ENCODE measurements at regions not wholly inside any gene's neighbourhood (a gene's known extent, or its start where the extent isn't known, plus 50 kb on each side); places are given as distances from the start of the nearest gene placed in this dataset.

- H3K9me3 ChIP-seq (ENCODE audit: insufficient read depth, low read length) = no peaks in the 10 kb centered on the region
- H3K4me1 ChIP-seq (ENCODE audit: insufficient read depth, insufficient read length) = no peaks in the 10 kb centered on the region
- no peak overlapping the region for H3K9ac ChIP-seq (ENCODE audit: insufficient read length, low read depth)
- TF ChIP-seq SUZ12 (IDR thresholded peaks at IDR 0.05; ENCODE audit: extremely low read depth, insufficient read depth, insufficient read length) = no peak
- H3K27me3 ChIP-seq (ENCODE audit: insufficient read depth, insufficient read length) = no peaks in the 10 kb centered on the region
- no peak overlapping the region for H3K4me3 ChIP-seq (ENCODE audit: insufficient read length, low read depth)
- no peaks in the 10 kb centered on the region for H3K36me3 ChIP-seq (ENCODE audit: insufficient read depth, insufficient read length, low read length)
- DNase-seq (ENCODE audit: low read depth, low spot score) = no peak
Measured at GRCh38 chr4:147299205-147299604, 181.7 kb upstream of the EDNRA start.

GRCh38 chr4:147303174-147303872 is 177.6 kb upstream of the EDNRA start:
- no peak for TF ChIP-seq ZNF274 (IDR thresholded peaks at IDR 0.05; ENCODE audit: low read depth, low read length)
- no peak for TF ChIP-seq YY1 (IDR thresholded peaks at IDR 0.05; ENCODE audit: insufficient read depth, insufficient read length)
- no peak for TF ChIP-seq SUZ12 (IDR thresholded peaks at IDR 0.05; ENCODE audit: extremely low read depth, insufficient read depth, insufficient read length)
- Histone ChIP-seq H3K4me1 (ENCODE audit: insufficient read depth, insufficient read length) (no peaks in the 10 kb centered on the region), H3K27me3 (ENCODE audit: insufficient read depth, insufficient read length) (no peaks in the 10 kb centered on the region), H3K9ac (ENCODE audit: insufficient read length, low read depth) (no peak overlapping the region), H3K9me3 (ENCODE audit: insufficient read depth, low read length) (no peaks in the 10 kb centered on the region), H3K36me3 (ENCODE audit: insufficient read depth, insufficient read length, low read length) (no peaks in the 10 kb centered on the region), H3K4me3 (ENCODE audit: insufficient read length, low read depth) (no peak overlapping the region)
- no peak for DNase-seq (ENCODE audit: low read depth, low spot score)

GRCh38 chr4:147303873-147304229 is 177.0 kb upstream of the EDNRA start:
- H3K4me1 ChIP-seq (ENCODE audit: insufficient read depth, insufficient read length) = no peaks in the 10 kb centered on the region
- no peaks in the 10 kb centered on the region for H3K9me3 ChIP-seq (ENCODE audit: insufficient read depth, low read length)
- no peaks in the 10 kb centered on the region for H3K27me3 ChIP-seq (ENCODE audit: insufficient read depth, insufficient read length)
- no peaks in the 10 kb centered on the region for H3K36me3 ChIP-seq (ENCODE audit: insufficient read depth, insufficient read length, low read length)
- no peak overlapping the region for H3K4me3 ChIP-seq (ENCODE audit: insufficient read length, low read depth)
- TF ChIP-seq ZNF274 (IDR thresholded peaks at IDR 0.05; ENCODE audit: low read depth, low read length) (no peak), YY1 (IDR thresholded peaks at IDR 0.05; ENCODE audit: insufficient read depth, insufficient read length) (no peak), SUZ12 (IDR thresholded peaks at IDR 0.05; ENCODE audit: extremely low read depth, insufficient read depth, insufficient read length) (no peak)
- H3K9ac ChIP-seq (ENCODE audit: insufficient read length, low read depth) = no peak overlapping the region
- DNase-seq (ENCODE audit: low read depth, low spot score) = no peak

GRCh38 chr4:147307896-147308674 is 172.8 kb upstream of the EDNRA start:
- no peaks in the 10 kb centered on the region for H3K27me3 ChIP-seq (ENCODE audit: insufficient read depth, insufficient read length)
- TF ChIP-seq SUZ12 (IDR thresholded peaks at IDR 0.05; ENCODE audit: extremely low read depth, insufficient read depth, insufficient read length) = no peak
- no peak overlapping the region for H3K9ac ChIP-seq (ENCODE audit: insufficient read length, low read depth)
- no peak overlapping the region for H3K4me3 ChIP-seq (ENCODE audit: insufficient read length, low read depth)
- no peaks in the 10 kb centered on the region for H3K9me3 ChIP-seq (ENCODE audit: insufficient read depth, low read length)
- H3K4me1 ChIP-seq (ENCODE audit: insufficient read depth, insufficient read length) = no peaks in the 10 kb centered on the region
- no peak for DNase-seq (ENCODE audit: low read depth, low spot score)
- no peaks in the 10 kb centered on the region for H3K36me3 ChIP-seq (ENCODE audit: insufficient read depth, insufficient read length, low read length)

GRCh38 chr4:147309434-147309833 is 171.5 kb upstream of the EDNRA start:
- Histone ChIP-seq H3K4me3 (ENCODE audit: insufficient read length, low read depth) (no peak overlapping the region), H3K27me3 (ENCODE audit: insufficient read depth, insufficient read length) (no peaks in the 10 kb centered on the region), H3K36me3 (ENCODE audit: insufficient read depth, insufficient read length, low read length) (no peaks in the 10 kb centered on the region), H3K9ac (ENCODE audit: insufficient read length, low read depth) (no peak overlapping the region), H3K9me3 (ENCODE audit: insufficient read depth, low read length) (no peaks in the 10 kb centered on the region), H3K4me1 (ENCODE audit: insufficient read depth, insufficient read length) (no peaks in the 10 kb centered on the region)
- TF ChIP-seq SUZ12 (IDR thresholded peaks at IDR 0.05; ENCODE audit: extremely low read depth, insufficient read depth, insufficient read length) = no peak
- TF ChIP-seq YY1 (IDR thresholded peaks at IDR 0.05; ENCODE audit: insufficient read depth, insufficient read length) = no peak
- TF ChIP-seq ZNF274 (IDR thresholded peaks at IDR 0.05; ENCODE audit: low read depth, low read length) = no peak
- DNase-seq (ENCODE audit: low read depth, low spot score) = no peak

- Histone ChIP-seq H3K4me1 (ENCODE audit: insufficient read depth, insufficient read length) (no peaks in the 10 kb centered on the region), H3K4me3 (ENCODE audit: insufficient read length, low read depth) (no peak overlapping the region), H3K9ac (ENCODE audit: insufficient read length, low read depth) (no peak overlapping the region), H3K36me3 (ENCODE audit: insufficient read depth, insufficient read length, low read length) (no peaks in the 10 kb centered on the region), H3K27me3 (ENCODE audit: insufficient read depth, insufficient read length) (no peaks in the 10 kb centered on the region), H3K9me3 (ENCODE audit: insufficient read depth, low read length) (no peaks in the 10 kb centered on the region)
- DNase-seq (ENCODE audit: low read depth, low spot score) = no peak
- TF ChIP-seq SUZ12 (IDR thresholded peaks at IDR 0.05; ENCODE audit: extremely low read depth, insufficient read depth, insufficient read length) (no peak), ZNF274 (IDR thresholded peaks at IDR 0.05; ENCODE audit: low read depth, low read length) (no peak), YY1 (IDR thresholded peaks at IDR 0.05; ENCODE audit: insufficient read depth, insufficient read length) (no peak)
Measured at GRCh38 chr4:147310312-147310711, 170.6 kb upstream of the EDNRA start.

GRCh38 chr4:147311956-147312355 is 168.9 kb upstream of the EDNRA start:
- Histone ChIP-seq H3K4me3 (ENCODE audit: insufficient read length, low read depth) (no peak overlapping the region), H3K36me3 (ENCODE audit: insufficient read depth, insufficient read length, low read length) (no peaks in the 10 kb centered on the region), H3K27me3 (ENCODE audit: insufficient read depth, insufficient read length) (no peaks in the 10 kb centered on the region), H3K4me1 (ENCODE audit: insufficient read depth, insufficient read length) (no peaks in the 10 kb centered on the region), H3K9ac (ENCODE audit: insufficient read length, low read depth) (no peak overlapping the region), H3K9me3 (ENCODE audit: insufficient read depth, low read length) (no peaks in the 10 kb centered on the region)
- no peak for DNase-seq (ENCODE audit: low read depth, low spot score)
- no peak for TF ChIP-seq ZNF274 (IDR thresholded peaks at IDR 0.05; ENCODE audit: low read depth, low read length)
- TF ChIP-seq YY1 (IDR thresholded peaks at IDR 0.05; ENCODE audit: insufficient read depth, insufficient read length) = no peak
- TF ChIP-seq SUZ12 (IDR thresholded peaks at IDR 0.05; ENCODE audit: extremely low read depth, insufficient read depth, insufficient read length) = no peak

Data from NT2/D1 (cell line).